ENCODE measurements at regions not wholly inside any gene's neighbourhood (a gene's known extent, or its start where the extent isn't known, plus 50 kb on each side); places are given as distances from the start of the nearest gene placed in this dataset.
"Not testable (repeated sequence)": the region's sequence is repeated elsewhere in the genome, so short reads cannot be mapped to it uniquely, and the experiment has no call there.

DNA sequence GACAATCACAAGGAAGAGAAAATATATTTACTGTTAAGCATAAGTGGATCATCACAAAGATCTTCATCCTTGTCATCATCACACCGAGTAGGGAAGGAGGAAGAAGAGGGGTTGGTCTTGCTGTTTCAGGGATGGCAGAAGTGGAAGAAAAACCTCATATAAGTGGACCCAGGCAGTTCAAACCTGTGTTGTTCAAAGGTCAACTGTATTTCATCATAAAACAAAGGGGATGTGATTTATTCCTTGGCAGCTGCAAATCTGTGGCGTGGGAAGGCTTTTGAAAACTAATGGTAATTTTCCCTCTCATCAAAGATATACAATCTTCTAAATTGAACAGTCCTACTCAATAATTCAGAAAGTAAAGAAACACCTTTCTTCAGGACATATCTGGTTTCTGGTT, 129.9 kb upstream of the ABI3BP start:
- Histone ChIP-seq H3K27me3 (replicated peaks; ENCODE audit: control insufficient read depth, insufficient read depth, low read length, poor library complexity, severe bottlenecking) (no peaks in the 10 kb centered on the region), H3K27ac (ENCODE audit: insufficient read depth, low read length, poor library complexity, severe bottlenecking) (no peak overlapping the region), H3K4me3 (ENCODE audit: insufficient read depth, low read depth, low read length, poor library complexity, severe bottlenecking) (no peak overlapping the region), H3K36me3 (ENCODE audit: control insufficient read depth, insufficient read depth, low read length) (no peaks in the 10 kb centered on the region), H3K4me1 (ENCODE audit: control insufficient read depth, insufficient read depth, low read length, poor library complexity, severe bottlenecking) (no peaks in the 10 kb centered on the region), H3K9me3 (ENCODE audit: control insufficient read depth, low read length) (no peaks in the 10 kb centered on the region)
- no peak for DNase-seq

DNA sequence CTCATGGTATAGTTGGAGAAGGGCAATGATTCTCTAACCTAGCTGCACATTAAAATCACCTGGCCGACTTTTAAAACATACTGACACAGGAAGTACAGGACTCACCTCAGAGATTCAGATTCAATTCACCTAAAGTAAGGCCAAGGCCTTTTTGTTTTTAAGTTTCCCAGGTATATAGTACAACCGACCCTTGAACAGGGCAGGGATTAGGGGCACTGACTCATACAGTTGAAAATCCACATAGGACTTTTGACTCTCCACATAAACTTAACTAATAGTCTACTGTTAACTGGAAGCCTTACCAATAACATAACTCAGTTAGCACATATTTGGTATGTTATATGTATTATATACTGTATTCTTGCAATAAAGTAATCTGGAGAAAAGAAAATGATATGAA, 129.5 kb upstream of the ABI3BP start:
- no peak overlapping the region for H3K4me3 ChIP-seq (ENCODE audit: insufficient read depth, low read depth, low read length, poor library complexity, severe bottlenecking)
- H3K27me3 ChIP-seq (replicated peaks; ENCODE audit: control insufficient read depth, insufficient read depth, low read length, poor library complexity, severe bottlenecking) = no peaks in the 10 kb centered on the region
- H3K36me3 ChIP-seq (ENCODE audit: control insufficient read depth, insufficient read depth, low read length) = no peaks in the 10 kb centered on the region
- no peaks in the 10 kb centered on the region for H3K9me3 ChIP-seq (ENCODE audit: control insufficient read depth, low read length)
- H3K4me1 ChIP-seq (ENCODE audit: control insufficient read depth, insufficient read depth, low read length, poor library complexity, severe bottlenecking) = no peaks in the 10 kb centered on the region
- no peak for DNase-seq
- H3K27ac ChIP-seq (ENCODE audit: insufficient read depth, low read length, poor library complexity, severe bottlenecking) = no peak overlapping the region

DNA sequence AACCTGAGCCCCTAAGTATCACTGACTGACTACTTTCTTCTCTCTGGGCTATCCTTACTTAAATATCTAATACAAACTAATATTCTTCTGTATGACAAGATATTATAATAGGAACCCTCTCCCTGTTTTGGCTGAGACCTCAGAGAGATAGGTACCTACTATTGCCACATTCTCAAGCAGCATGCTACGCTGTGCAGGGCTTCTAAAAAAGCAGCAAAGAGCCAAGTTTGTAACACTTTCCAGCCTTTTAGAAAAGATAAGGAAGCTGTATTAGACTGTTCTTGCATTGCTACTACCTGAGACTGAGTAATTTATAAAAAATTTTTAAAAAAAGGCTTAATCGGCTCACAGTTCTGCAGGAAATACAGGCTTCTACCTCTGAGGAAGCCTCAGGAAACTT, 126.8 kb upstream of the ABI3BP start:
- H3K36me3 ChIP-seq (ENCODE audit: control insufficient read depth, insufficient read depth, low read length) = no peaks in the 10 kb centered on the region
- no peak overlapping the region for H3K27ac ChIP-seq (ENCODE audit: insufficient read depth, low read length, poor library complexity, severe bottlenecking)
- H3K4me1 ChIP-seq (ENCODE audit: control insufficient read depth, insufficient read depth, low read length, poor library complexity, severe bottlenecking) = no peaks in the 10 kb centered on the region
- no peak overlapping the region for H3K4me3 ChIP-seq (ENCODE audit: insufficient read depth, low read depth, low read length, poor library complexity, severe bottlenecking)
- no peaks in the 10 kb centered on the region for H3K27me3 ChIP-seq (replicated peaks; ENCODE audit: control insufficient read depth, insufficient read depth, low read length, poor library complexity, severe bottlenecking)
- no peaks in the 10 kb centered on the region for H3K9me3 ChIP-seq (ENCODE audit: control insufficient read depth, low read length)
- DNase-seq = no peak

DNA sequence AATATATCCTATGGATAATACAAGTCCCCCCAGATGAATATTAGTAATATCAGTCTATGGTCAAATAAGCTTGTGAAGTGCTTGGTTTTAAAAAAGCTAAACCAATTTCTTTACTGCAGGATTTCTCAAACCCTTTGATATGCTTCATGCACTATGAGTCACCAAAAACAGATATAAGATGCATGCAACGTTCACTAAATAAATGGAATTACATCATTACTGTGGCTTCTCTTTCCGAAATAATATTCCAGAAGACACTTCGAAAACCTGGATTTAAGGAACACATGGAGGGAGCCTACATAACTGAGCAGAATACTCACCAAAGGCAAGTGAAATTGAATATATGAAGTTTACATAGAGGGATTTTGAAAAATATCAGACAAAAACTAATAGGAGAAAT, 126.3 kb upstream of the ABI3BP start:
- Histone ChIP-seq H3K9me3 (ENCODE audit: control insufficient read depth, low read length) (no peaks in the 10 kb centered on the region), H3K27ac (ENCODE audit: insufficient read depth, low read length, poor library complexity, severe bottlenecking) (no peak overlapping the region)
- DNase-seq = no peak

DNA sequence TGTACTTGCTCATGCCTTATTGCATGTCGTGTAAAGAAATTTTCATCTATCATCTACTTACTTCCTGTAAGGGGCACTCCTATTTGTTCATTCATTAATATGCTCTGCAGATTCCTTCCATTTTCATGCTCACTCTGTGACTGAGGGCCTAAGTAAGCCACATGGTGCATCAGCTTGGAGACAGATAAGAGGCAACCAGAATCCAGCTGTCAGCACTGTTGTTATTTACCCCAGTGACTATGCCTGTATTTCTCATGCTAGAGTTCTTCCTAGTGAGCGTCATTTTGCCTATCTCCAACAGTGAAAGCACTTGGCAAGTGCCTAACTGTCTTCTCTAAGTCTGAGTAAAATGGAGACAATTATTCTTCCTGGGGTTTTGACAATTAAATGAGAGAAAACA, 124.8 kb upstream of the ABI3BP start:
- DNase-seq = no peak
- H3K27me3 ChIP-seq (replicated peaks; ENCODE audit: control insufficient read depth, insufficient read depth, low read length, poor library complexity, severe bottlenecking) = no peaks in the 10 kb centered on the region
- no peak overlapping the region for H3K27ac ChIP-seq (ENCODE audit: insufficient read depth, low read length, poor library complexity, severe bottlenecking)
- H3K4me3 ChIP-seq (ENCODE audit: insufficient read depth, low read depth, low read length, poor library complexity, severe bottlenecking) = no peak overlapping the region
- no peaks in the 10 kb centered on the region for H3K4me1 ChIP-seq (ENCODE audit: control insufficient read depth, insufficient read depth, low read length, poor library complexity, severe bottlenecking)
- H3K36me3 ChIP-seq (ENCODE audit: control insufficient read depth, insufficient read depth, low read length) = no peaks in the 10 kb centered on the region
- no peaks in the 10 kb centered on the region for H3K9me3 ChIP-seq (ENCODE audit: control insufficient read depth, low read length)

More for the DNA sequence above, 126.3 kb upstream of the ABI3BP start:
- Histone ChIP-seq H3K27me3 (replicated peaks; ENCODE audit: control insufficient read depth, insufficient read depth, low read length, poor library complexity, severe bottlenecking) (no peaks in the 10 kb centered on the region), H3K4me3 (ENCODE audit: insufficient read depth, low read depth, low read length, poor library complexity, severe bottlenecking) (no peak overlapping the region), H3K36me3 (ENCODE audit: control insufficient read depth, insufficient read depth, low read length) (no peaks in the 10 kb centered on the region), H3K4me1 (ENCODE audit: control insufficient read depth, insufficient read depth, low read length, poor library complexity, severe bottlenecking) (no peaks in the 10 kb centered on the region)

DNA sequence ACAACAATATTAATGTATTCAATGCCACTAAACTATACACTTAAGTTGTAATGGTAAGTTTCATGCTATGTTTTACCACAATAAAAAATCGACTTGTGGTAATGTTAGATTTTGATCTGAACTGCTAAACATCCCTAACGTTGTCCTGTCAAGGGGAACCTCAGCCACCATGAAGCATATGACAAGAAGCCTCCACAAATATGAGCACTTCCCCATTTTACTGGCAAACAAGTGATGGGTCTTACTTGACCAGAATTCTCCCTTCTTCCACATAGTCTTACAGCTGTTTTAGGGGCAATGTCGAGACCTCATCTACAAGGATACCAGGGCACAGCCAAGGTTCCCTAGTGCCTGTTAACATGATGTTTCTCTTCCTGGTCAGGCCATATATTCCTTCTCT, 124.2 kb upstream of the ABI3BP start:
- DNase-seq = no peak
- Histone ChIP-seq H3K9me3 (ENCODE audit: control insufficient read depth, low read length) (no peaks in the 10 kb centered on the region), H3K4me1 (ENCODE audit: control insufficient read depth, insufficient read depth, low read length, poor library complexity, severe bottlenecking) (no peaks in the 10 kb centered on the region), H3K27me3 (replicated peaks; ENCODE audit: control insufficient read depth, insufficient read depth, low read length, poor library complexity, severe bottlenecking) (no peaks in the 10 kb centered on the region), H3K27ac (ENCODE audit: insufficient read depth, low read length, poor library complexity, severe bottlenecking) (no peak overlapping the region), H3K4me3 (ENCODE audit: insufficient read depth, low read depth, low read length, poor library complexity, severe bottlenecking) (no peak overlapping the region), H3K36me3 (ENCODE audit: control insufficient read depth, insufficient read depth, low read length) (no peaks in the 10 kb centered on the region)

DNA sequence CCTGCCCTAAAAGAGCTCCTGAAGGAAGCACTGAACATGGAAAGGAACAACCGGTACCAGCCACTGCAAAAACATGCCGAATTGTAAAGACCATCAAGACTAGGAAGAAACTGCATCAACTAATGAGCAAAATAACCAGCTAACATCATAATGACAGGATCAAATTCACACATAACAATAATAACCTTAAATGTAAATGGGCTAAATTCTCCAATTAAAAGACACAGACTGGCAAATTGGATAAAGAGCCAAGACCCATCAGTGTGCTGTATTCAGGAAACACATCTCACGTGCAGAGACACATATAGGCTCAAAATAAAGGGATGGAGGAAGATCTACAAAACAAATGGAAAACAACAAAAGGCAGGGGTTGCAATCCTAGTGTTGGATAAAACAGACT, 117.1 kb upstream of the ABI3BP start:
- H3K27me3 ChIP-seq (replicated peaks; ENCODE audit: control insufficient read depth, insufficient read depth, low read length, poor library complexity, severe bottlenecking); H3K9me3 ChIP-seq (ENCODE audit: control insufficient read depth, low read length); DNase-seq; H3K27ac ChIP-seq (ENCODE audit: insufficient read depth, low read length, poor library complexity, severe bottlenecking); H3K4me1 ChIP-seq (ENCODE audit: control insufficient read depth, insufficient read depth, low read length, poor library complexity, severe bottlenecking); H3K4me3 ChIP-seq (ENCODE audit: insufficient read depth, low read depth, low read length, poor library complexity, severe bottlenecking); H3K36me3 ChIP-seq (ENCODE audit: control insufficient read depth, insufficient read depth, low read length): not testable (repeated sequence)

DNA sequence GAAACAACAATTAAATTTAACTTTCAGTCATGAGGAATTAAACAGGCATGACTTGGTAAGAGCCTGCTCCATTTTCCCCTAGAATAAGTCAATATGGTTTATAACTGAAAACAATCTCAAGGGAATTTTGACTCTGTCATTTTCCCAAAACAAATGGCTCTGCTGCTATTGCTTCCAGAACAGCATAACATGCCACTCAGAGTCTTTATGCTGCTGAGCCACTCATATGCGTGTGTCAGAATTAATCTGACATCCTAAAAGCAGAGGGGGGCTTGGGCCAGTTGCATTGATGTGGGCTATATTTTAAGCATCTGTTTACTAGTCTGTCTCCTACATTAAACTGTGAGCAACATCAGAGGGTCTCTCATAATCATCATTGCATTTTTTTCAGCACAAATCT, 111.1 kb upstream of the ABI3BP start:
- no peak overlapping the region for H3K27ac ChIP-seq (ENCODE audit: insufficient read depth, low read length, poor library complexity, severe bottlenecking)

DNA sequence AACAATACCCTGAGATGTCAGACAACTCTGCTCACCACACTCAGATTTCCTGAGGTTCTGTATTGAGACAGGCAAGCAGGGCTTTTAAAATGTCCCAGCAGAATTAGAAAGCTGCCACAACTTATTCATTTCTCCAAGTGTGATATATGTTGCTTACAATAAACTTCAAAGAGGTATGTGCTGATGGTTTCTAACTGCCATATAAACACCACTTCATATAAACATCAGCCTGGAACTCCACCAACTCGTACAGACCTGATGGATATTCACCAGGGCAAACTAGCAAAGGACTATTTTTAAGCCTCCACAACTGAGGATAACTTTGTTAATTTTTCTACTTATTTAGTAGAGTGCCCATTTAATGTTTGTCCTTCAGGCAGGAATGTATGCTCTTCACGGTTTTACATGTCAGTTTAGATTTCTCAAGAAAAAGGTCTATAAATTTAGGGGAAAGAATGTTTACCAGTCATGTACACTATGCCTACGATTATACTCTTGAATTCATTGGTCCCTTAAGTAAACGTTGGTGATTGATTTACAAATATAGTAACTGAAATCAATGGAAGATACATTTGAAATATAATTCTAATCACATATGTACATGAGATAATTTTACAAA, 109.6 kb upstream of the ABI3BP start:
- Histone ChIP-seq H3K9me3 (ENCODE audit: control insufficient read depth, low read length) (no peaks in the 10 kb centered on the region), H3K4me3 (ENCODE audit: insufficient read depth, low read depth, low read length, poor library complexity, severe bottlenecking) (no peak overlapping the region), H3K4me1 (ENCODE audit: control insufficient read depth, insufficient read depth, low read length, poor library complexity, severe bottlenecking) (no peaks in the 10 kb centered on the region), H3K36me3 (ENCODE audit: control insufficient read depth, insufficient read depth, low read length) (no peaks in the 10 kb centered on the region), H3K27me3 (replicated peaks; ENCODE audit: control insufficient read depth, insufficient read depth, low read length, poor library complexity, severe bottlenecking) (no peaks in the 10 kb centered on the region), H3K27ac (ENCODE audit: insufficient read depth, low read length, poor library complexity, severe bottlenecking) (no peak overlapping the region)
- DNase-seq = no peak

More for the DNA sequence above, 111.1 kb upstream of the ABI3BP start:
- no peak overlapping the region for H3K4me3 ChIP-seq (ENCODE audit: insufficient read depth, low read depth, low read length, poor library complexity, severe bottlenecking)
- no peaks in the 10 kb centered on the region for H3K9me3 ChIP-seq (ENCODE audit: control insufficient read depth, low read length)
- H3K36me3 ChIP-seq (ENCODE audit: control insufficient read depth, insufficient read depth, low read length) = no peaks in the 10 kb centered on the region
- H3K27me3 ChIP-seq (replicated peaks; ENCODE audit: control insufficient read depth, insufficient read depth, low read length, poor library complexity, severe bottlenecking) = no peaks in the 10 kb centered on the region
- H3K4me1 ChIP-seq (ENCODE audit: control insufficient read depth, insufficient read depth, low read length, poor library complexity, severe bottlenecking) = no peaks in the 10 kb centered on the region
- DNase-seq = no peak

DNA sequence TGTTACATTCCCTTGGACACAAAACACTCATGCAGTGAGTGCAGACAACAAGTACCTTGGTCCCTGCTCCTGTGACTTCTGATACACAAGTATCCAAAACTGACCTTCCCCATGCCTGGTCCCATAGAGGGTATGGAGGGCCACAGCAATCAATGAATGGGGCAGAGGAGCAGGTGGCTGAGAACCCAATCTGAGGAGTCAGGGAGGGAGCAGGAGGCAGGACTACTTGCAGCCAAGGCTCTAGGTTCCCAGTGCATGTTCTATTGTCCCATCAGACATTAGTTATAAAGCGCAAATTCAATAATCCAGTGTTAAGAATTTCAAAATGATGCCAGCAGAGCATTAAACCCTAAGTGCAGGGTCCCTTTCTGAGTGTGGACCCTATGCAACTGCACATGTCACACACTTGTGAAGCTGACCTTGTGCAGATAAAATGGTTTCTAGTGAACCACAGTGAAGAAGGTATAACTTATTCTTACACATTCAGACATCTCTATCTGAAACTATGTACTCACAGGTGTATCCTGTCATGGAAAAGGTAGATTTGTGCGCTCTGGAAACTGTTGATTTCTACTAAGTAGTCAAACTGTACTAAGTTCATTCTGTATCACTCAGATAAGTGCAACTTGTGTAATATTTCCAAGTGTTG, 107.3 kb upstream of the ABI3BP start:
- no peaks in the 10 kb centered on the region for H3K4me1 ChIP-seq (ENCODE audit: control insufficient read depth, insufficient read depth, low read length, poor library complexity, severe bottlenecking)
- H3K9me3 ChIP-seq (ENCODE audit: control insufficient read depth, low read length) = no peaks in the 10 kb centered on the region

More for the DNA sequence above, 107.3 kb upstream of the ABI3BP start:
- Histone ChIP-seq H3K36me3 (ENCODE audit: control insufficient read depth, insufficient read depth, low read length) (no peaks in the 10 kb centered on the region), H3K27me3 (replicated peaks; ENCODE audit: control insufficient read depth, insufficient read depth, low read length, poor library complexity, severe bottlenecking) (no peaks in the 10 kb centered on the region), H3K4me3 (ENCODE audit: insufficient read depth, low read depth, low read length, poor library complexity, severe bottlenecking) (no peak overlapping the region), H3K27ac (ENCODE audit: insufficient read depth, low read length, poor library complexity, severe bottlenecking) (no peak overlapping the region)
- DNase-seq = no peak
